GM12872 (cell line): ENCODE measurements at regions not wholly inside any gene's neighbourhood (a gene's known extent, or its start where the extent isn't known, plus 50 kb on each side); places are given as distances from the start of the nearest gene placed in this dataset.
A peak's percentile ranks its signal among the peaks of the same experiment; 100 is the strongest.

ENCODE experiments used
- TF ChIP-seq, protein P1 (sequence below): IDR thresholded peaks from 3 replicates; pipeline ENCODE4 v1.5.1; 2011; ENCODE audit warnings: low read depth, mild to moderate bottlenecking, low read length, moderate library complexity; ENCODE audit not compliant: insufficient read depth

DNA sequence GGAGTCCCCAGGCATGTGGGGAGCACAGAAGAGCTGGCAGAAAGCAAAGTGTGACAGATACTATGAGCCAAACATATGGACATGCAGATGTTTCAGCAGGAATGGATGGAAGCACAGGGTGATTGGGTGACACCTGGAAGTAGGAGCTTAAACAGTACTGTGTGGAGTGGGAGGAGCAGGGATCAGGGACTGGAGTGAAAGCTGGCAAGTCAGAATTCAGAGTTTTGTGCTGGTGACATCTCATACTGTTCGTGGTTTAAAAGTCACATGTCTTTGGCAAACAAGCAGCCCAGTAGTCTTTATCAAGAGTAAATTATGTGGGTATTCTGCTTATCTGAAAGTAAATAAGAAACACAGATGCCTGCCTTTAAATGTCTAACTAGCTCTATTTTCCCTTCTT, 408.2 kb downstream of the COG6 start:
- TF ChIP-seq, protein P1, sequence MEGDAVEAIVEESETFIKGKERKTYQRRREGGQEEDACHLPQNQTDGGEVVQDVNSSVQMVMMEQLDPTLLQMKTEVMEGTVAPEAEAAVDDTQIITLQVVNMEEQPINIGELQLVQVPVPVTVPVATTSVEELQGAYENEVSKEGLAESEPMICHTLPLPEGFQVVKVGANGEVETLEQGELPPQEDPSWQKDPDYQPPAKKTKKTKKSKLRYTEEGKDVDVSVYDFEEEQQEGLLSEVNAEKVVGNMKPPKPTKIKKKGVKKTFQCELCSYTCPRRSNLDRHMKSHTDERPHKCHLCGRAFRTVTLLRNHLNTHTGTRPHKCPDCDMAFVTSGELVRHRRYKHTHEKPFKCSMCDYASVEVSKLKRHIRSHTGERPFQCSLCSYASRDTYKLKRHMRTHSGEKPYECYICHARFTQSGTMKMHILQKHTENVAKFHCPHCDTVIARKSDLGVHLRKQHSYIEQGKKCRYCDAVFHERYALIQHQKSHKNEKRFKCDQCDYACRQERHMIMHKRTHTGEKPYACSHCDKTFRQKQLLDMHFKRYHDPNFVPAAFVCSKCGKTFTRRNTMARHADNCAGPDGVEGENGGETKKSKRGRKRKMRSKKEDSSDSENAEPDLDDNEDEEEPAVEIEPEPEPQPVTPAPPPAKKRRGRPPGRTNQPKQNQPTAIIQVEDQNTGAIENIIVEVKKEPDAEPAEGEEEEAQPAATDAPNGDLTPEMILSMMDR, result no peak

DNA sequence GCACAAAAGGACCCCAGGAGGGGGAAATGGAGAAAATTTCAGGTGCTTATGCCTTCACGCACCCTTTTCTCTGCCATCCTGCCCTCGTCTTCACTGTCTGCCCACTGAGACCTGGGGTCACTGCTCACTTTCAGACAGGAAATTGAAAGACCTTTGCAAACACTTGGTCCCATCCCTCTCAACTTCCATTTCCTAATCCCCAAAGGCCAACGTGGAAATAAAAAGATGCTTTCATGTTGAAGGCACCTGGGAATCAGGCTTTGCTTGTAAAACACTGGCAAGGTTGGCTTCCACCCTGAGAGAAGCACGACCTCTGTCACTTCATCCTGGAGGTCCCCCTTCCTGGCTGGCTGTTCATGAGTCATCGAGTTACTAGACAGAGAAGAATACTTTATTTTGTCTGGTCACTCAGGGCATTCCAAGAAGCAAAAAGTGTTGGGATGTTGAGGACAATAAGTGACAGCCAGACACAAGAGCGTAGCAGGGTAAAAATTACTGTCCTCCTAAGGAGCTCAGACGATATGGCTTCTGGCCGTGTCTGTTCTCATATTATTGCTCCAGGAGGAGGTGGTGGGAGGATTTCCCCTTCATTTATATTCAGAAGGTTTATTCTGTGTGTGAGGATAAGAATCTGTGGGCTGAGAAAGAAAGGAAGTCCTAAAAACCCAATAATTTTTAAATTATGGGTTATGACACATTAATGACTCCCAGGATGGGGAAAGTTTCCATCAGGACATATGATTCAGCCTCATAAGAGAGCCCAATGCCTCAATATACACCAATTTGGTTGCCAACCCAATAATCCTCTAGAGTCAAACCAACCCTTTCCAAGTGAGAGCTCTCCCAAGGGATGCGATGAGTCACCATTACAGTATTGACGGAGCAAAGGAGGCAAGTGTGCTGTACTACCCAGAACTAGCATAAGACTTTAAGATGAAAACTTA, 409.0 kb downstream of the COG6 start:
- TF ChIP-seq, protein P1, result no peak

DNA sequence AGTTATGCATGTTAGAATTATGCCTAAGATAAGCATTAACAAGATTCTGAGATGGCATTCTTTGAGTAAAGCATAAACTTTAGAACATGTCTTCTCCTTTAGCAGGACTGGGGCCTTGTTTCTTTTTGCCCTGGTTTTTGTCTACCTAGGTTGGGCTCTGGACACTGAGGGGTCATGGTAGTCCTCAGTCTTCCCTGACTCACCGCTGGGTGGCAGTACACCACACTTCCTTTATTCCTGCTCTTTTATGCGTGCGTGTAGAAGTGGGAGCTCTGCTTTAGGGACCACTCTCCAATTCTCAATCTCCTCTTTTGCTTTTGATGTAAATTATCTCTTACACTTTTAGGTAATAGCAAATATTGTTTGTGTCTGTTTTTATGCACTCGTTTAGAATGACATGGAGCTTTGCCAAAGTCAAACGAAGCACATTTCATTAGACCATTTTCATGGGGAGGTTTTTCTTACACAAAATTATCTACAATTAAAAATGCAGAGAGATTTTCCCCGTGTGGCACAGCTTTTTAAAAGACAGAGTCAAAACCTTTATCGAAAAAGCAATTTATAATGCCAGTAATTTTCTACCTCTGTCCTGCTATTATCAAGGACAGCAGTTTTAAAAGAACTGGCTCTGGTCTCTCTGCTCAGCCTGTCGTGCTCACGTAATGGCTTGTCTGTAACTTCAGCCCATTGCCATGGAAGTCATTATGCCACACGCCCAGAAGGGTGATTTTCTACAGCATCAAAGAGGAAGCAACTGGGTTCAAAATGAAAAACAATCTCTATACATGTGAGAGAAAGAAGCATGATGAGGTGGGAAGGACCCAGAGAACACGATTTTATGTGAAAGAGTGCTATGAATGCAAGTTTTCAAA, 413.9 kb downstream of the COG6 start:
- TF ChIP-seq, protein P1, result peak; percentile 86

DNA sequence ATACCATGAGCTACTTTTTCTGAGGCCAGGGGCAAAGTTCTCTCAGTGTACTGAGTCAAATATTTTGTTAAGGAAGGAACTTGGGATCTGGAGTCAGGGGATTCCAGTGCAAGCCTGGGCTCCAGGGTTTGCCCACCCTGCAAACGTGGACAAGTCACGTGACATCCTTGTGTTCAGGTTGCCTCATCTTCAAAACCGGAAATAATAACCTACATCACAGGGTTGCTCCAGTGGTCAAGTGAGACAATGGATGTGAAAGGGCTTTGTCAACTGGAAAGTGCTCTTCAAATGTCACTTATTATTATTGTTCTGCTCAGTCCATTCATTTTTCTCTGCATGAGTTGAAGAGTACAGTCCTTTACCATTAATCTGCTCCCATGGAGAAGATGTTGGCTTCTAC, 414.9 kb downstream of the COG6 start:
- TF ChIP-seq, protein P1, result no peak

DNA sequence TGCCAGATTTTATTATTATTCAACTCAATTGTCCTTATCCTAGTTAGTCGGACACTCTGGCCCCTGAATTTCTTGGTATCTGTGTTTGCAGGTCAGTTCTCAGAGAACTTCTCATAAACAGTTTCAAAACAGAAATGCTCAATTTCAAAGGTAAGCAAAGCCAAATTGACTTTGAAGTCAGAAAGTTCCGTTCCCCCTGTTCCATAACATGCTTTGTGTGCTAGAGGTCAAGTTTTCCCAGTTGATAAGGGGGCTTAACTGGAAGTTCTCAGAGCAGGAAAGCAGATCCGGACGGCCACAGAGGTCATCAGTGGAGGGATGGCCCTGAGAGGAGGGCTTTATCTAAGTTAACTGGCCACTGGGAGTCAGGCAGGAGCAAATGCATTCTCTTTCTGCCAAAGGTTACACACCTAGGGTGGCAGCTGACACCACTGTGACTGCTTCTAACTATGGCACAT, 417.2 kb downstream of the COG6 start:
- TF ChIP-seq, protein P1, result no peak

DNA sequence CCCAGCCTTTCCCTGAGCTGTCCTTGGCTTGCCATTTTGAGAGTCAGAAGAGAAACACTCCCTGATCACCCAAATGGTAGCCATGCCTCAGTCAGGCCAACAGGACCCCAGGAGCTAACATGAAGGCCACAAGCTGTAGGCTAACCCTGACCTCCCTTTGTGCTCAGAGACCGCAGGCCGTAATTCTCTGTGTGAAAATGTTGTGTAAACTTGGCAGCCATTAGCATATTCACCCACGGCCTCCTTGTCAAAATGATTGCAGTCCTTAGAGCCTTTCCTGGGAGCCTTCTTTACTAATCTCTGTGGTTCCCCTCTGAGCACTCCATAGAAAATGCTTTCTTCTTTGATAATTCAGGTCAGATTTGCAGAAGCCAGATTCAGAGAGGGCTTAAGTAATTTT, 418.9 kb downstream of the COG6 start:
- TF ChIP-seq, protein P1, result no peak

DNA sequence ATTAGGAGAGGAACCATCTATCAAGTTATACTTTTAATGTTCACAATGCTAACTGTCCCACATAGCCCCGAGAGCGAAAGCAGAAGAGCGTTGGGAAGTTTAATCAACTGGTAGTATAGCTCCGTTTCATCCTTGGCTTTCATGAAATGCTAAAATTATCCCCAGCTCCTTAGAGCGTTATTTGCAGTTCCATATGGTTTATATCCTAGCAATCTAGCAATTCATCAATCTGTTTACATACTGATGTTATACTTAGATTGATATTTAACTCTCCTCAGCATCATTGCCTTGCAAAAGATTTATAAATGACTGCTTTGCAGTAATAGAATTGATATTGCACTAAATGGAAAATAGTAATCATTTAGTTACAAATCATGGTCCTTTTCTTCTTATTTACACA, 419.8 kb downstream of the COG6 start:
- TF ChIP-seq, protein P1, result no peak
